Stomach (tissue), 4 donors: ENCODE measurements at regions not wholly inside any gene's neighbourhood (a gene's known extent, or its start where the extent isn't known, plus 50 kb on each side); places are given as distances from the start of the nearest gene placed in this dataset.
"Not testable (repeated sequence)": the region's sequence is repeated elsewhere in the genome, so short reads cannot be mapped to it uniquely, and the experiment has no call there.

Experiments used
- EP300 ChIP-seq: sonication (generic); formaldehyde crosslinking; IDR thresholded peaks from one replicate; pipeline ENCODE4 v1.6.1; 2017; ENCODE audit warnings: antibody characterized with exemption
- POLR2A ChIP-seq, 4 donors: fragments of 450-650 bp; IDR thresholded peaks; one replicate each; pipeline ENCODE4 v1.6.1; 2016; ENCODE audit warnings: antibody characterized with exemption in 4 of 4, control low read depth in 2 of 4, mild to moderate bottlenecking in 1 of 4, moderate library complexity in 1 of 4
- POLR2AphosphoS5 ChIP-seq, 3 donors: sonication (generic); formaldehyde crosslinking; IDR thresholded peaks; one replicate each; pipeline ENCODE4 v1.6.1; 2016; ENCODE audit warnings: antibody characterized with exemption in 3 of 3
- TF ChIP-seq, protein P1 (sequence below), 7 experiments: fragments of 450-650 bp in 4 of 7; fragments of 200-600 bp in 3 of 7; sonication (generic) in 3 of 7; IDR thresholded peaks; one replicate each; pipeline ENCODE4 v1.5.1; 2016 to 2019; ENCODE audit warnings: antibody characterized with exemption in 7 of 7, control low read depth in 2 of 7, mild to moderate bottlenecking in 1 of 7

DNA sequence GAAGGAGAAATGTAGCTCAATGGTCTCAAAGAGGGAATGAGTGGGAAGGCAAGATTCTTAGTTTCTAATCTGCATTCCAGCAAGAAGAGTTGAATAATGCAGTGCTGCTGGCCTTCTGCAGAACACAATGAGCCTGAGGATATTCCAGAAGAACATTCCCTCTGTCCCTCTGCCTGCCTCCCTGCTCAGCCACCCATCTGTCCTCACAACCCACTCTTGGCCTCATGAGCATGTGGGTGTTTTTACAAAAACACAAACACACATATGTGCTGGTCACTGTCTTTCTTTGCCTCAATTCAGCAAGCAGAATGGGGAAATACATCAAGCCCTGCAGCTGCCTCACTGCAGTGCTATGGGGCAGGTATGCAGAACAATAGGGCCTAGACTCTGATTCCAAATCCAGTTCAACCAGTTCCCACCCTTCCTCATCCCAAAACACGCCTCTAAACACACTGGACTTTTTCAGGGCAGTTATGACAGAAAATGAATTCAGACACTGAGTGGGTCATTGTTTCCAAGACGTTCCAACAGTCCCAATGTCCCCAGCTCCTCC is 109.8 kb upstream of the CCT8L2 start:
- TF ChIP-seq, protein P1, sequence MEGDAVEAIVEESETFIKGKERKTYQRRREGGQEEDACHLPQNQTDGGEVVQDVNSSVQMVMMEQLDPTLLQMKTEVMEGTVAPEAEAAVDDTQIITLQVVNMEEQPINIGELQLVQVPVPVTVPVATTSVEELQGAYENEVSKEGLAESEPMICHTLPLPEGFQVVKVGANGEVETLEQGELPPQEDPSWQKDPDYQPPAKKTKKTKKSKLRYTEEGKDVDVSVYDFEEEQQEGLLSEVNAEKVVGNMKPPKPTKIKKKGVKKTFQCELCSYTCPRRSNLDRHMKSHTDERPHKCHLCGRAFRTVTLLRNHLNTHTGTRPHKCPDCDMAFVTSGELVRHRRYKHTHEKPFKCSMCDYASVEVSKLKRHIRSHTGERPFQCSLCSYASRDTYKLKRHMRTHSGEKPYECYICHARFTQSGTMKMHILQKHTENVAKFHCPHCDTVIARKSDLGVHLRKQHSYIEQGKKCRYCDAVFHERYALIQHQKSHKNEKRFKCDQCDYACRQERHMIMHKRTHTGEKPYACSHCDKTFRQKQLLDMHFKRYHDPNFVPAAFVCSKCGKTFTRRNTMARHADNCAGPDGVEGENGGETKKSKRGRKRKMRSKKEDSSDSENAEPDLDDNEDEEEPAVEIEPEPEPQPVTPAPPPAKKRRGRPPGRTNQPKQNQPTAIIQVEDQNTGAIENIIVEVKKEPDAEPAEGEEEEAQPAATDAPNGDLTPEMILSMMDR (IDR thresholded peaks at IDR 0.05): not testable (repeated sequence)
- not testable (repeated sequence) for TF ChIP-seq POLR2AphosphoS5 (IDR thresholded peaks at IDR 0.05); EP300; POLR2A (IDR thresholded peaks at IDR 0.05)
